Activated CD4-positive, alpha-beta memory T cell treated with anti-CD3 and anti-CD28 coated beads, Interleukin-2, amount 10 ng/mL, durations not matched to agents 7 days and 5 days (primary cell): ENCODE measurements at regions not wholly inside any gene's neighbourhood (a gene's known extent, or its start where the extent isn't known, plus 50 kb on each side); places are given as distances from the start of the nearest gene placed in this dataset.
"Not testable (repeated sequence)": the region's sequence is repeated elsewhere in the genome, so short reads cannot be mapped to it uniquely, and the experiment has no call there.

ENCODE experiments used
- CTCF ChIA-PET: fragments of 350-600 bp; sonication (Branson Sonifier 250); formaldehyde crosslinking; loops from one replicate; lab custom pipeline; 2021; ENCODE audit warnings: antibody characterized with exemption, inconsistent platforms; lab: Charles Lee
- POLR2A ChIA-PET: fragments of 350-600 bp; sonication (Branson Sonifier 250); formaldehyde crosslinking; loops from one replicate; lab custom pipeline; 2021; ENCODE audit warnings: antibody characterized with exemption; lab: Charles Lee
- DNase-seq: peaks from one replicate; pipeline ENCODE4 v3.0.0-alpha.2; 2020
- H3K27ac Mint-ChIP-seq: one replicate; pipeline ENCODE4 v1.8.0; 2021; ENCODE audit warnings: mild to moderate bottlenecking, mixed read lengths
- H3K27me3 Mint-ChIP-seq: one replicate; pipeline ENCODE4 v1.8.0; 2021; ENCODE audit warnings: mixed read lengths
- H3K36me3 Mint-ChIP-seq: one replicate; pipeline ENCODE4 v1.8.0; 2021; ENCODE audit warnings: low read depth, mixed read lengths
- H3K4me1 Mint-ChIP-seq: one replicate; pipeline ENCODE4 v1.8.0; 2021; ENCODE audit warnings: mixed read lengths
- H3K4me3 Mint-ChIP-seq: one replicate; pipeline ENCODE4 v1.8.0; 2021; ENCODE audit warnings: mild to moderate bottlenecking, mixed read lengths
- H3K9me3 Mint-ChIP-seq: one replicate; pipeline ENCODE4 v1.8.0; 2021; ENCODE audit warnings: mixed read lengths

- H3K27me3 Mint-ChIP-seq, DNase-seq, H3K4me3 Mint-ChIP-seq: not testable (repeated sequence)
Measured at GRCh38 chr15:95043236-95043932, 812.0 kb downstream of the MCTP2 start.

DNA sequence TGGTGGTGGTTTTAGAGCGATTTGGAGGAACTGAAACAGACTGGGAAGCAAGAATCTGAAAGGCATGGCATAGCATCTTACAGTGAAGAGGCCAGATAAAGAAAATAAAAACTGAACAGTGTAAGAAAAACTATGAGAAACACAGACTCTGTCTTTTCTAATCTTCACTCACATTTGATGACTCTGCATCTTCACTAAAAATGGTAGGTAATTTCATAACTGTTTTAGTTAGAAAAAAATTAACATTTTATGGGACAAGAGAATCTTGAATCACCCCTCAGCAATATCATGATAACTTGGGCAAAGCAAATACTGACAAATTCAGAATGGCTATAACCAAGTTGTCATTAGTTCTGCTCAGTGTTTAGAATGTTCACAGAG, 812.6 kb downstream of the MCTP2 start:
- CTCF ChIA-PET, result no interaction called here
- Mint-ChIP-seq H3K4me3 (no peak overlapping the region), H3K27me3 (no peaks in the 10 kb centered on the region), H3K27ac (no peak overlapping the region), H3K4me1 (no peaks in the 10 kb centered on the region), H3K9me3 (peaks cover 18% of the 10 kb centered on the region), H3K36me3 (no peaks in the 10 kb centered on the region)
- POLR2A ChIA-PET, result no interaction called here
- no peak for DNase-seq

More at GRCh38 chr15:95043236-95043932, 812.0 kb downstream of the MCTP2 start:
- H3K4me1 Mint-ChIP-seq, CTCF ChIA-PET, POLR2A ChIA-PET, H3K36me3 Mint-ChIP-seq, H3K27ac Mint-ChIP-seq: not testable (repeated sequence)
- H3K9me3 Mint-ChIP-seq, result peaks cover 18% of the 10 kb centered on the region

- Mint-ChIP-seq H3K27me3 (no peaks in the 10 kb centered on the region), H3K4me3 (no peak overlapping the region), H3K4me1 (no peaks in the 10 kb centered on the region), H3K27ac (no peak overlapping the region), H3K36me3 (no peaks in the 10 kb centered on the region), H3K9me3 (peaks cover 18% of the 10 kb centered on the region)
- no peak for DNase-seq
- ChIA-PET POLR2A (no interaction called here), CTCF (no interaction called here)
Measured at GRCh38 chr15:95044745-95045417, 813.5 kb downstream of the MCTP2 start.

- Mint-ChIP-seq H3K27ac (no peak overlapping the region), H3K9me3 (peaks cover 18% of the 10 kb centered on the region), H3K4me3 (no peak overlapping the region), H3K27me3 (no peaks in the 10 kb centered on the region), H3K36me3 (no peaks in the 10 kb centered on the region), H3K4me1 (no peaks in the 10 kb centered on the region)
- CTCF ChIA-PET, result no interaction called here
- POLR2A ChIA-PET, result no interaction called here
- DNase-seq, result no peak
Measured at GRCh38 chr15:95051861-95052260, 820.5 kb downstream of the MCTP2 start.

- H3K36me3 Mint-ChIP-seq, result no peaks in the 10 kb centered on the region
- no peaks in the 10 kb centered on the region for H3K4me1 Mint-ChIP-seq
- CTCF ChIA-PET, result no interaction called here
- no peak overlapping the region for H3K4me3 Mint-ChIP-seq
- POLR2A ChIA-PET, result no interaction called here
- H3K27ac Mint-ChIP-seq, result no peak overlapping the region
- DNase-seq, result no peak
- H3K27me3 Mint-ChIP-seq, result no peaks in the 10 kb centered on the region
- H3K9me3 Mint-ChIP-seq, result peaks cover 25% of the 10 kb centered on the region
Measured at GRCh38 chr15:95059346-95059905, 828.1 kb downstream of the MCTP2 start.

DNA sequence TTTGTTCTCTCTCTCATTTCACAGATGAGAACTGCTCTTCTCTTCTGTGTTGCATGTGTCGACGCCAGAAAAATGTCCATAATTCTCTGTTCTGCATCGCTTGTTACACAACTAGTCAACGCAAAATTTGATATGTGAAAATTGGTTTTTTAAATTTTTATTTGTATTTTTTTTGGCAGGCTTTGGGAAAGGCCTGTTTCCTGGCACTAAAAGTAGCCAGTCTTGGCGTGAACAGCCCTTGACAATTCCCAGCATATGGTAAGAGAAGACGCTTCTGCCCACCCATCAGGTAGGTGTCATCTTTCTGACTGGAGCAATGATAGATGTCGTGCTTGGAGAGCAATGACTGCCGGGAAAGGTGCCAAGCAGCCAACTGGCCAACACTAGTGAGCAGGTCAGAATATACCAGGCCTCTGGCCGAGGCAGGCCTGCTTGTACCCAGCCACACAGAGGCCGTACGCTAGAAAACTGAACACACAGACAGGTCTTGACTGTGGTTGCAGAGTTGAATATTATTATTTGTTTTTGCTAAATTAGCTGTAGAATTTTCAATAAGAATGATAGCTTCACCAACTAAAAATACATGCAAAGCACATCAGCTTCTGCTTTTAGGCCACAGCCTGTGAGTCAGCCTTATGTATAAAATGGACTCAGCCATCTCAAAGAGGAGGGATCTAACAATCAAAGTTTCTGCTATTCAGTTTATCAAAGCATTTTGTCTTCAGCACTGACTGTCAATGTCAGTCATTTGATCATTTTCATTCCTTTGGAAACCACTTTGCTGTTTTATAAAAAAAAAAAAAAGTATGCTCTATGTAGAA, 837.5 kb downstream of the MCTP2 start:
- ChIA-PET POLR2A (no interaction called here), CTCF (no interaction called here)
- no peak overlapping the region for H3K27ac Mint-ChIP-seq
- no peaks in the 10 kb centered on the region for H3K27me3 Mint-ChIP-seq
- peaks cover 6% of the 10 kb centered on the region for H3K9me3 Mint-ChIP-seq
- H3K4me1 Mint-ChIP-seq, result no peaks in the 10 kb centered on the region
- no peak for DNase-seq
- H3K36me3 Mint-ChIP-seq, result no peaks in the 10 kb centered on the region
- no peak overlapping the region for H3K4me3 Mint-ChIP-seq

DNA sequence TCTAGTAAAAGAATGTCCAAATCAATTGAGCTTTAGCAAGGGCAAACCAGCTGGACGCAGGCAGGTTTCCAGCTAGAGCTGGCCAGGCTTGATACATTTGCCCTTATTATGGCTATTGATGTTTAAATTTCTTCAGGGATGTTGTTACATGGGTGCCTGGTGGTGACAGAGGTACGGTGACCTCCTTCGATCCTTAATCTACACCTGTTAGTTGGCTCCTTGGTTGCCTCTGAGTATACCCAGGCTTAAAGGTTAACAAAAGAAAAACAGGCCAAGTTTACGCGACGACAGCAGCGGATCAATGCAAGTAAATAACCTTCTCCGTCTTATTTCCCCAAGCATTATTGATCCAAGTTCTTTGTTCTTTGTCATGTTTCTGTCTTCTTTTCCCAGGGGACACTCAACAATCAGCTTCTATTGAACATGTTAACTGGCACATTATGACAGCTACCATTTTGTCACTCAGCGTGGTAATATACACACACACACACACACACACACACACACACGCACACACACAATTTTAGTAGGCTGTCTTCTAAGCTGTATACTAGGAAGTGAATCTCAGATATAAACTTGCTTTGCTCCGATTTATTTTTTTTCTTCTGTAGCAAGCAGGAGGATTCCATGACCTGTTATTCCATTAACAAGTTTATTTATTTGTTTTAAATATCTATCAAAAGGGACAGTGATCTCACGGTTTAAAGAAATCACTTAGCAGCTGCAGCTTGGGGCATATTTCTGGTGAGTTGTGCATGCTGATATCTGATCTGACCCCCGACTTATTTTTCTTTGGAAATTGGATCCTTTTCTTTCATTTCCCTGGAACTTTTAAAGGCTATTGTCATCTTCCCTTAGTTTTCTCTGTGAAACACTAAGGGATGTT, 844.7 kb downstream of the MCTP2 start:
- H3K4me3 Mint-ChIP-seq, result no peak overlapping the region
- CTCF ChIA-PET, result interaction anchor here (0.6 kb wide), 1 partner anchor 359 kb away, joined by 3 read pairs; no protein-coding TSS in a partner anchor

DNA sequence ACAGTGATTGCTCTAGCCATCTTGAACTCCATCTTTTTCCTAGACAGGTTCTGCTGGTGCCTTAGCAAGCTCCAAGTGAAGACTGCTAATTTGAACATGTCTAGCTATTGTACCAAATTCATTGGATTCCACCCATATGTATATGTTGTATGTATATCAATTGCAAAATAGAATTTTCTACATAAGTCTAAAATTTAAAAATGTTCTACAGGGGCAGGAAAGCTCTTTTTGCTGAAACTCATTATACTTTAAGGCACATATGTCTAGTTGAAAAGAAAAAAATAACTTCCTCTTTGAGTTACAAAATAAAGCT, 845.3 kb downstream of the MCTP2 start:
- Mint-ChIP-seq H3K4me1 (no peaks in the 10 kb centered on the region), H3K4me3 (no peak overlapping the region), H3K9me3 (peaks cover 2% of the 10 kb centered on the region), H3K27me3 (no peaks in the 10 kb centered on the region), H3K27ac (no peak overlapping the region), H3K36me3 (no peaks in the 10 kb centered on the region)
- POLR2A ChIA-PET, result no interaction called here
- CTCF ChIA-PET, result no interaction called here
- no peak for DNase-seq

More for the DNA sequence above, 844.7 kb downstream of the MCTP2 start:
- no peak for DNase-seq
- H3K27ac Mint-ChIP-seq, result no peak overlapping the region
- POLR2A ChIA-PET, result no interaction called here
- no peaks in the 10 kb centered on the region for H3K36me3 Mint-ChIP-seq
- H3K4me1 Mint-ChIP-seq, result no peaks in the 10 kb centered on the region
- H3K27me3 Mint-ChIP-seq, result no peaks in the 10 kb centered on the region
- H3K9me3 Mint-ChIP-seq, result peaks cover 2% of the 10 kb centered on the region

GRCh38 chr15:95078003-95078402, 846.6 kb downstream of the MCTP2 start:
- Mint-ChIP-seq H3K27me3 (no peaks in the 10 kb centered on the region), H3K4me1 (no peaks in the 10 kb centered on the region), H3K36me3 (no peaks in the 10 kb centered on the region), H3K27ac (no peak overlapping the region), H3K4me3 (no peak overlapping the region), H3K9me3 (no peaks in the 10 kb centered on the region)
- POLR2A ChIA-PET, result no interaction called here
- no peak for DNase-seq
- CTCF ChIA-PET, result no interaction called here

GRCh38 chr15:95080228-95080627, 848.9 kb downstream of the MCTP2 start:
- POLR2A ChIA-PET, DNase-seq, H3K27me3 Mint-ChIP-seq, H3K4me1 Mint-ChIP-seq, CTCF ChIA-PET, H3K27ac Mint-ChIP-seq, H3K36me3 Mint-ChIP-seq, H3K4me3 Mint-ChIP-seq, H3K9me3 Mint-ChIP-seq: not testable (repeated sequence)

GRCh38 chr15:95085056-95085455, 853.7 kb downstream of the MCTP2 start:
- ChIA-PET CTCF (no interaction called here), POLR2A (no interaction called here)
- Mint-ChIP-seq H3K27ac (no peak overlapping the region), H3K9me3 (no peaks in the 10 kb centered on the region), H3K27me3 (no peaks in the 10 kb centered on the region), H3K4me3 (no peak overlapping the region), H3K4me1 (no peaks in the 10 kb centered on the region), H3K36me3 (no peaks in the 10 kb centered on the region)
- no peak for DNase-seq

DNA sequence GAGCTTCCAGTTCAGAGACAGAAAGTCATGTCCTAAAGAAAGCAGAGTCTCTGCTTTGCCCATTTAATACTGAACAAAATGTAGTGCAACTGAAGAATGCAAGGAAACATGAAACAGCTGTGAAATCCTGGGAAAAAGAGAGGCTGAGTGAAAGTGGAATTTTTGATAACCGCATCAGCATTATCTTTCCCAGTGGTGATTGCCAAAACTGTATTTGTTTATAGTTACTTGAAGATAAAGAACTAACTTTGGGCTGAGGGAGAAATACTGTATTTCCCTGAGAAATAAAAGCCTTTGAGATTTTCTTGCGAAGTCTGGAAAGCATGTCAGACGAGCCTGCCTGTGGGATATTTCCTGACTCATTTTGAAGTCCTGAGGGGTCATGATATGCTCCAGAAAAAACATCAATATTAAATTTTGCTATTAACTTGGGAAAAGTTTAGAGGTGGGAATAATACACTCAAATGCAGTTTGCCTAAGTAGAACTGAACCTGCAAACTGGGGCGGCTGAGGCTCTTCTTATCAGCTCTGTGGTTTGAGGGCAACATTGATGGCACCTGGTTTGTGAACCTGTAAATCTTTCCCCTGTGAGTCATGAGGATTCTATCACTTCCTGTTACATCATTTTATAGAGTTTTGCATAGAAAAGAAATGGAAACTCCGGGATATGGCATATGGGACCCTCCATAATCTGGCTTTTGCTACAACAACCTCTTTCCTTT, 855.3 kb downstream of the MCTP2 start:
- ChIA-PET POLR2A (no interaction called here), CTCF (no interaction called here)
- Mint-ChIP-seq H3K4me3 (no peak overlapping the region), H3K27me3 (no peaks in the 10 kb centered on the region), H3K27ac (no peak overlapping the region), H3K36me3 (no peaks in the 10 kb centered on the region), H3K4me1 (no peaks in the 10 kb centered on the region), H3K9me3 (no peaks in the 10 kb centered on the region)
- DNase-seq, result no peak
